Karpas-422 (cell line): ENCODE measurements at regions not wholly inside any gene's neighbourhood (a gene's known extent, or its start where the extent isn't known, plus 50 kb on each side); places are given as distances from the start of the nearest gene placed in this dataset.

Experiments
- DNase-seq: peaks from one replicate; pipeline ENCODE4 v3.0.0-alpha.2; 2015
- H2AFZ ChIP-seq: fragments of 200-600 bp; sonication (generic); 2 replicates; pipeline ENCODE4 v1.6.1; 2014; ENCODE audit warnings: antibody characterized with exemption, low read length, mixed read lengths
- H3K27ac ChIP-seq: fragments of 200-600 bp; sonication (generic); 2 replicates; pipeline ENCODE4 v1.5.1; 2014; ENCODE audit warnings: mild to moderate bottlenecking, low read length, moderate library complexity
- H3K27me3 ChIP-seq: fragments of 200-600 bp; sonication (generic); 2 replicates; pipeline ENCODE4 v1.6.1; 2014; ENCODE audit warnings: low read length, mixed read lengths
- H3K36me3 ChIP-seq: fragments of 200-600 bp; sonication (generic); 2 replicates; pipeline ENCODE4 v1.6.1; 2014; ENCODE audit warnings: low read length, mixed read lengths; ENCODE audit not compliant: insufficient read depth
- H3K4me1 ChIP-seq: fragments of 200-600 bp; sonication (generic); 2 replicates; pipeline ENCODE4 v1.6.1; 2014; ENCODE audit warnings: mild to moderate bottlenecking, low read length, mixed read lengths
- H3K4me2 ChIP-seq: fragments of 200-600 bp; sonication (generic); 2 replicates; pipeline ENCODE4 v1.6.1; 2014; ENCODE audit warnings: low read length, low read depth, mild to moderate bottlenecking; ENCODE audit not compliant: poor library complexity, severe bottlenecking
- H3K4me3 ChIP-seq: fragments of 200-600 bp; sonication (generic); 2 replicates; pipeline ENCODE4 v1.5.1; 2014; ENCODE audit warnings: mild to moderate bottlenecking, antibody characterized with exemption, low read length, mixed read lengths
- H3K79me2 ChIP-seq: fragments of 200-600 bp; sonication (generic); 2 replicates; pipeline ENCODE4 v1.6.1; 2014; ENCODE audit warnings: mild to moderate bottlenecking, low read length, mixed read lengths
- H3K9ac ChIP-seq: fragments of 200-600 bp; sonication (generic); 2 replicates; pipeline ENCODE4 v1.6.0; 2014; ENCODE audit warnings: low read length
- H3K9me2 ChIP-seq: fragments of 200-600 bp; sonication (generic), shearing (Covaris generic); replicated peaks from 2 replicates; pipeline ENCODE4 v1.6.0; 2014; ENCODE audit warnings: mild to moderate bottlenecking, low read length, moderate library complexity; ENCODE audit not compliant: insufficient read depth
- H3K9me3 ChIP-seq: fragments of 300-700, 200-600 bp; sonication (generic); 2 replicates; pipeline ENCODE4 v1.6.1; 2014; ENCODE audit warnings: low read length, mixed read lengths
- H4K20me1 ChIP-seq: fragments of 200-600 bp; sonication (generic); 2 replicates; pipeline ENCODE4 v1.6.1; 2014; ENCODE audit warnings: mild to moderate bottlenecking, antibody characterized with exemption, low read length, low read depth; ENCODE audit not compliant: insufficient read depth

DNA sequence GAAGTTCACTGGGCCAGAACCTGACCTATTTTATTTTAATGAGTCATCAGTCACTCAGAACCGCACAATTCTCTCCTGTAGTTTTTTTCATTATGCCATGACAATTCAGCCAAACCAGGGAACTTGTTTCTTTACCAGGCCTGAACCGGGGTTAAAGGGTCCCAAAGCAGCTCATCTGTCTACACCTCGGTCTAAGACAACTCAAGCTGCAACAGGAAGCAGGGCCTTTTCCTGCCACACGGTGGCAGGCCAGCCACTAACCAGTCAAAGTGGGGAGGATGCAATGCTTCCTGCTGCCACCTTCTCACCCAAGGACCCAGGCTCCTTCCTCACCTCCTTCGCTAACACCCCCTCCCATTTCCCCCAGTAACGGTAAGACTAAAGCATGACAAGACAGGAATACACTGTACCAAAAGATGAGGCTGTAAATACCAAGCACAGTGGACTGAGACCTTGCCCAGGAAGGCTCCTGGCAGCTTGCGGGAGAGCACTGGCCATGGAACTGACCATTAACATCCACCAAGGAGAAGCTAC lies 56.7 kb upstream of the ACKR3 start:
- H3K4me2 ChIP-seq: no peak overlapping the region
- no peaks in the 10 kb centered on the region for H3K79me2 ChIP-seq
- H3K9me2 ChIP-seq: no peaks in the 10 kb centered on the region
- H3K4me3 ChIP-seq: no peak overlapping the region
- no peaks in the 10 kb centered on the region for H3K4me1 ChIP-seq
- DNase-seq: peak; percentile 70
- no peaks in the 10 kb centered on the region for H4K20me1 ChIP-seq
- no peak overlapping the region for H3K27ac ChIP-seq
- H2AFZ ChIP-seq: no peak overlapping the region
- H3K27me3 ChIP-seq: no peaks in the 10 kb centered on the region
- H3K9ac ChIP-seq: no peak overlapping the region
- H3K9me3 ChIP-seq: no peaks in the 10 kb centered on the region
- no peaks in the 10 kb centered on the region for H3K36me3 ChIP-seq

DNA sequence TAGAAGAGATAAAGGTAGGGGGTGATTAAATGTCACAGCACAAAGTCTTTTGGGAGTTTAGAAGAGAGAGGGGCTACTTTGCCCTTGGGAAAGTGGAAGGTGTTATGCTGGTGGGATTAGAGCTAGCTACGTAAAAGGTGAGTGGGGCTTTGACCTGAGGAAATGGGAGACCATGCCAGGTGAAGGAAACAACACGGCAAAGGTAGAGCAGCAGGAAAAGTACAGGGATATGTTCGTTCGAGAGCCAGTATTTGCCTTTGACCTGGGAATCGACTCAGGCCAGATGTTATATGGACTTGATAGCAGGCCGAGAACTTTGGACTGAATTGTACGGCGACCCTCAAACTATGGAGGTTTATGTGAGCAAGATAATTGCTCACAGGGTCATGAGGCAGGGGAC lies 55.7 kb upstream of the ACKR3 start:
- H3K4me2 ChIP-seq: no peak overlapping the region
- H3K9me2 ChIP-seq: no peaks in the 10 kb centered on the region
- no peaks in the 10 kb centered on the region for H3K9me3 ChIP-seq
- H2AFZ ChIP-seq: no peak overlapping the region
- no peaks in the 10 kb centered on the region for H3K27me3 ChIP-seq
- H3K4me1 ChIP-seq: no peaks in the 10 kb centered on the region
- H3K36me3 ChIP-seq: no peaks in the 10 kb centered on the region
- no peaks in the 10 kb centered on the region for H3K79me2 ChIP-seq
- no peak overlapping the region for H3K9ac ChIP-seq
- no peak overlapping the region for H3K4me3 ChIP-seq
- H4K20me1 ChIP-seq: no peaks in the 10 kb centered on the region
- no peak overlapping the region for H3K27ac ChIP-seq
- DNase-seq: no peak

DNA sequence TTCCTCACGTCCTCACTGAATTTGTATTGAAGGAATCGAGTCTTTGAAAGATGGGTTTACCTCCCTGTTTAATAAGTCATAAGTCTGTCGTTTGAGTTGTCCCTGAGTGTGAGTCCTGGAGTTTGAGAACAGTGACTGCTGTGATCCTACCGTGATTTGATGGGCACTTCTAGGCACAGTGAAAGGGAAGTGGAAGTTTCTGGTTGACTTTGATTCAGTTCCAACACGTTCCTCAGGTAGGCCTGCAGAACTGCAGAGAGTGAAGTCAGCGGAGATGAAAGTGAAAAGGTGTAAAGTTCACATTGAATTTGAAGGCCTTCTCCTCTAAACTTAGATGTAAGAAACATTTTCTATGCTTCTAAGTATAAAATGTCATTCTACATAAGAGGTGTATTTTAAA lies 52.9 kb upstream of the ACKR3 start:
- H3K9me2 ChIP-seq: no peaks in the 10 kb centered on the region

DNA sequence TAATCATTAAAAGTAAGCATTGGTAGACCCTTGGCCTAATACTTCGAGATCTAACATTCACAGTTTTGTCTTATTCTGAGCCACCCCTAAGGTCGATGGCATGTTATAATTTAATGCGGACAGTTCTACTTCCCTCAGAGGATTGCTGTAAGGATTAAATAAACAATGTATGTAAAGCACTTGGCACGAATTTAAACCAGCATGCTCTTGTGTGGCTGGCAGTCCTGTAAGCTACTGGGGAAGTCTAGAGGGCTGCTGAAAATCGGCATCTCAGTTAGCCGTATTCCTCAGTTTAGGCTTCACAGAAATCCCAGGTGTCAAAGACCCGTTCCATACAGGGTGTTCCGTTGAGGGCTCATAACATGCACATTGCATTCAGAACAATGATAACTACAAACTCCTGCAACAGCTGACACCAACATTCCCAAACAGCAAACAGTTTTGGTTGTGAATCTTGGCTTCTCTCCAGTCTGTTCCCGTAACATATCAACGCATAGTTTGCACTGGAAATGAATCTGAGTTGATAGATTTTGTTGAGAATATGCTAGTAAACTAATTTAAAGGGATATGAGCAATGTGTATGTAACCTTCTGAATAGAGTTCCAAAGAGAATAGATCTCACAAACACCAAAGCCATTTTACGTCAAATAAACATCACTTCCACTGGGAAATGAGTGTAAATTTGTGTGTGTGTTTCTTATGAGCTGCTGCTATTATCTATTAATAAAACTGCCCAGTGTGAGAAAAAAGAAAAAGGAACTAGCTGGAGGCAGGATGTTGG lies 52.2 kb upstream of the ACKR3 start:
- Histone ChIP-seq H3K4me3 (no peak overlapping the region), H3K79me2 (no peaks in the 10 kb centered on the region), H2AFZ (no peak overlapping the region), H4K20me1 (no peaks in the 10 kb centered on the region), H3K27me3 (no peaks in the 10 kb centered on the region), H3K9ac (no peak overlapping the region), H3K4me1 (no peaks in the 10 kb centered on the region), H3K27ac (no peak overlapping the region), H3K4me2 (no peak overlapping the region), H3K9me3 (no peaks in the 10 kb centered on the region), H3K36me3 (no peaks in the 10 kb centered on the region), H3K9me2 (no peaks in the 10 kb centered on the region)
- no peak for DNase-seq

More for the DNA sequence above, 52.9 kb upstream of the ACKR3 start:
- Histone ChIP-seq H2AFZ (no peak overlapping the region), H4K20me1 (no peaks in the 10 kb centered on the region), H3K27ac (no peak overlapping the region), H3K79me2 (no peaks in the 10 kb centered on the region), H3K36me3 (no peaks in the 10 kb centered on the region), H3K4me2 (no peak overlapping the region), H3K4me3 (no peak overlapping the region), H3K9ac (no peak overlapping the region), H3K27me3 (no peaks in the 10 kb centered on the region), H3K9me3 (no peaks in the 10 kb centered on the region), H3K4me1 (no peaks in the 10 kb centered on the region)
- DNase-seq: no peak
